M059J (cell line): ENCODE measurements at regions not wholly inside any gene's neighbourhood (a gene's known extent, or its start where the extent isn't known, plus 50 kb on each side); places are given as distances from the start of the nearest gene placed in this dataset.

ENCODE experiments used
- DNase-seq: peaks from one replicate; pipeline ENCODE4 v3.0.0-alpha.2; 2012; ENCODE audit warnings: low read depth

- DNase-seq: no peak
These were observed 169.2 kb upstream of the AHR start for GRCh38 chr7:17129218-17129617.

DNA sequence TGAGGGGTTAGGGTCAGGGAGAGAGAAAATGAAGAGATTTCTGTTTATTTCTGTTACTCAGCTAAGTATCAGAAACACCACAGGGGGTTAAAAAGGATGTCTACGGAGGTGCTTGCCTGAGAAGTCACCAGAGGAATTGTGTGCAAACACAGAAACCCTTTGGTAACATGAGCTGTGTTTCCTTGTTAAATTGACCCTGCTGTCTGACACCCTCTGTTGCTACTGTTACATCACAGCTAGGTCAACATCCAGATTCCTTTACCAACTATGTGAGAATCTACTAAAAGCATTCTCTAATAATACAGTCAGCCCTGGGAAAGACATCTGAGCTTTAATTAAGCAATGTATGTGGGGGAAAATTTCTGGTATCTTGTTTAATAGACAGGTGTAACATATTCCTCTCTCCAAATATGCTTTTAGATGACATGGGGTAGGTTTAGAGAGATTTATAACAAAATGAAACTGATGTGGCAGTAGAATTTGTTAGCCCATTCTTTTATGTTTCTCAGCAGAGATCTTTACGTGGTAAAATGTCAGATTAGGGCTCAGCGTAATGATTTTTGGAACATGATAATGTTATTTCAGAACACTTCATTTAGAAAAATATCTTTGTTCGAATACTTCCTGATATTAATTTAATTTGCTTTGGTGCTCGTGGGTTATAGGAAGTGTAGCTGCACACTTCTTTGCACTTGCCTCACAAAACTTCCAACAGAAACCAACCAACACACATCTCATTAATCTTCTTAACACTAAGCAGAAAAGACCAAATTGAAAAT is 168.0 kb upstream of the AHR start:
- DNase-seq: peak; percentile 70

- no peak for DNase-seq
These were observed 167.4 kb upstream of the AHR start for GRCh38 chr7:17131060-17131345.

- DNase-seq: no peak
These were observed 166.3 kb upstream of the AHR start for GRCh38 chr7:17131983-17132655.

GRCh38 chr7:17132726-17133125 is 165.7 kb upstream of the AHR start:
- DNase-seq: no peak

- DNase-seq: no peak
These were observed 164.5 kb upstream of the AHR start for GRCh38 chr7:17133977-17134376.

DNA sequence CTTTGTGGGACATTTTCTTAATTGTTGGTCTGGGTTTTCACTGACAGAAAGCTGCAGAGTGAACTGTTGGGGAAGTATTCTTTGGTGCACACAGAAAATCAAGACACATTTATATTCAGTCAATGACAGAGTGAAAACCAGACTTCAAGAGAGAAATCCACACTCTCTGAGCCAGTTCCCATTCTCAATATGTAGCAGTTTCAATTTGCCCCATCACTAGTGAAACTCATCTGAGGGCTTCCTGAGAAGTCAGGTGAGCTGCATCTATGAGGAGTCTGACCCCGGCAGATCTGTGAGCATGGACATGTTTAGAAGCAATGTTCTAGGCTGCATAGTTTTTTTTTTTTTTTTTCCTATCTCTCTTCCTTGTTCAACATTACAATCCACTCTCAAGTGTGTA is 163.7 kb upstream of the AHR start:
- no peak for DNase-seq

DNA sequence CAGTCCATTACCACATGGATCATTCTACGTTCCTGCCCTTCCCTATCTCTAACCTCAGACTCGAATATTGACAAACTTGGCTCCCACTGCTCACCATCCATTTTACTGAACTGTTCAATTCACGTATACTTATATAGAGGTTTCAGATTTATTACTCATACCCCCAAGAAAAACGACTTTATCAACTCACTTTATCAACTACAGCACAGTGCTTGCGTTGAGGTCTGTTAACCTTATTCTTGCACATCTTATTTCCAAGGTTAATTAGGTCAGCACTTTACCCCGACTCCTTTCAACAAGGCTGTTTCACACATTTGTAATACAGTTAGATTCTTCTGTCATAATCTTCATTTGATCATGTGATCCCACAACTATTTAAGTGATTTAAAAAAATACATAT is 162.3 kb upstream of the AHR start:
- no peak for DNase-seq

DNA sequence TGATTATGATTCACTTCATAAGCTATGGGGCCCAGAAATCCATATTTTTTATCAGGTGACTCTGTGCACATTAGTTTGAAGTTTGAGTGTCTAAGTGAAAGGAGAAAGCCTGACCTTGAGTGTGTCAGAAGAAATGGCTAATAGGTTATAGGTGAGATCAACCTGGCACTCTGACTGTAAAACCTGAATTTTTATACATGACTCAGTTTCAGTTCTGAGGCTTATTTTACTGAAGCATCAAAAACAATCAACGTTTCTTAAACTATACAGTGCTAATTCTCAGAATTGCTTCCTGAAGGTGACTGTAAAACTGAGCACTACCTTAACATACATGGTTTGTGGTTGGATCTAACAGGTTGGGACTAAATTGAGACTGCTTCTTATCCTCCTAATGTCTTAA is 159.4 kb upstream of the AHR start:
- DNase-seq: no peak

DNA sequence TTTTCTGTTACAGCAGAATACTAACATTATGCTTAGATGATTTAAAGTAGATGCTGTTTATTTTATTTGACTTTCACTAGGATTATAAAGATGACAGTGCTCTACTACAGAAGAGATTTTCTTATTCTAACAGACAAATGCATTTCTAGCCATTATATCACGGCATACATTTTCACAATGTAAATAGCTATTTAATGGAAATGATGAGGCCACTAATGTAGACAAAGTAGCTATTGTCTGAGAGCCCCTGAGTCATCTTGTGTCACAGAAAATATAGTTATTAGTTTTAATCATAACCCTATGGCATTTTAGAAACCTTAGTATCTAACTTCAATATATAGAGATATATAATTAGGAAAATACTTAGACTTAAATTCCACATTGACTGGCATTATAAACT is 158.0 kb upstream of the AHR start:
- no peak for DNase-seq

- no peak for DNase-seq
These were observed 155.5 kb upstream of the AHR start for GRCh38 chr7:17142831-17143541.

- peak; percentile 84 for DNase-seq
These were observed 154.1 kb upstream of the AHR start for GRCh38 chr7:17144322-17144721.

GRCh38 chr7:17146621-17147020 is 151.8 kb upstream of the AHR start:
- DNase-seq: no peak

DNA sequence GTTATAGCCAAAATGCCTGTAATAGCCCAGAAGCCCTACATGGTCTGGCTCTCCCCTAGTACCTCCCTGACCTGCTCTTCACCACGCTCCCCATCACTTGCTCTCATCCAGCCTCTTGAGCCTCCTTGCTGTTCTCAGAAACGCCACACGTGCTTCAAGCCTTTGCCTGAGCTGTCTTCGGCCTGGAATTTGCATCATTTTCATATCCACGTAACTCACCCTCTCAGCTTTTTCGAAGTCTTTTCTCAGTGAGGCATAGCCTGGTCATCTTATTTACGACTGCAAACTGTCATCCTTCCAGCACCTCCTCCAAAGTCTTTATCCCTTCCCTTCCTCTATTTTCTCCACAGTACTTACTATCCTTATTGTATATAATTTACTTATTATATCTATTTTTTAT is 151.0 kb upstream of the AHR start:
- DNase-seq: no peak

GRCh38 chr7:17150018-17150417 is 148.4 kb upstream of the AHR start:
- no peak for DNase-seq

GRCh38 chr7:17152721-17153120 is 145.7 kb upstream of the AHR start:
- DNase-seq: no peak

DNA sequence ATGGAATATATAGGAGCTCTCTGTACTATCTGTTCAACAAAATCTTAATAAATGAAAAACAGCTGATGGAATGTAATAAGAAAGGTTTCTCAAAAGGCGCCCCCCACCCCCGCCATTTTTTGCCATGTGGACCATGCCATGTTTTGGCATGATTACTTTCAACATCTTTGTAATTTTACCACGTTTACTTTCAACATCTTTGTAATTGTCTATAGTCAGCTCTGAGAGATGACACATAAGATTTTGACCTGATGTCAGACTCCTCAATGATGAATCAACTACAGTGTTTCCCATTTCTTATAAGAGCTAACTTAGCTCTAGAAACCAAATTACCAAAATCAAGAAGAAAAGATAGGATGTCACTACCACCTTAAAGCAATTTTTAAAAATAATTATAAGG is 144.9 kb upstream of the AHR start:
- DNase-seq: no peak

GRCh38 chr7:17155529-17155928 is 142.9 kb upstream of the AHR start:
- no peak for DNase-seq

GRCh38 chr7:17158261-17158660 is 140.2 kb upstream of the AHR start:
- DNase-seq: no peak

GRCh38 chr7:17159500-17160037 is 138.9 kb upstream of the AHR start:
- DNase-seq: no peak

DNA sequence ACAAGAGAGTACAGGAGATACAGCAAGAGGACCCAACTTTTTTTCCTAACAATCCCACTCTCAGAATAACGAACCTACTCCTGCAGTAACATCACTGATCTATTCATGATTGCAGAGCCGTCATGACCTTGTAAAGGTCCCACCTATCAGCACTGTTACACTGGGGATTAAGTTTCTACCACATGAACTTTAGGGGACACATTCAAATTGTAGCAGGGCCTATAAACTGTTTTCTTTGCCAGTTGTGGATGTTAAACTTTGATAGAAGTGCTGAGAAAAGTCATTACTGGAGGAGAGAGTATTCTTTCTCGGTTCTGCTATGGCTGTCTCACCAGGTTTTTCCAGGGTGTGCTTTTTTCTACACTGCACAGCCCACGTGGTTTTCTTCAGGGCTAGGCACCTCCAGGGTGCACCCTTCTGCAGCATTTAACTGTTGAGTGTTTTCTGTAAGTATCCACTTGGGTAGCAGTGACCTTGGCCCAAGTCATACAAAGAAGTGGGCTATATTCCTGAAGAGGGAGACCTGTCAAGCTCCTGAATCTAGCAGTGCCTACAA is 131.6 kb upstream of the AHR start:
- no peak for DNase-seq

DNA sequence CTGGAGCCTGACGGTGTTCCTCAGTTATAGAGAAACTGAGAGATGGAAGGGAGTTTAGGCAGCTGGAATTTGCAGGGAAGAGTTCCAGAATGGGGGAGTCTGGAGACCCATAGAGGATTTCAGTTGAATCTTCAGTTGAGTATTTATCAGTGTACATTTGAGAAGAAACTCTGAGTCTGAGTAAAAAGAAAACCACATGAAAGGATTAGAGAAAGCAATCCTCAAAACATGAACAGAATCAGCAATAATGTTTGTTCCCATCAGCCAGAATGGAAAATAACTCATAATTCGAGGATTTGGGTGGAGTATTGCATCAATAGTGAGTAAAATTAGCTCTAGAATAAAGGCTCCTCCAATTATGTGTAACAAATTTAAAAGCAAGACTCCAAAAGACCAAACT is 130.0 kb upstream of the AHR start:
- no peak for DNase-seq

DNA sequence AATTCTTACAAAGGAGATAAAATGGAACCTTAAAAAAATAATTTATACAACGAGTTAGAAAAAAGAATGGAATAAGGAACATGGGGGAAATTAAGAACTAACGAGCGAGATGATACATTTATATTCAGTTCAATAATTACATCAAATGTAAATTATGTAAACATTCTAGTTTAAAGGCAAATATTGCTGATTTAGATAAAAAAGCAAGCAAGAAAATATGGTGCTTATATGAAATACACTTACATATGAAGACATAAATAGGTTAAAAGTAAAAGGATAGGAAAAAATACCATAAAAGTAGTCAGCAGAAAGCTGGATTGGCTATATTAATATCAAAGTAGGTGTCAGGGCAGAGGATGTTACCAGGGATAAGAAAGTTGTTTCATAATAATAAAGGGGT is 127.0 kb upstream of the AHR start:
- DNase-seq: no peak
